GM19025 (cell line): ENCODE measurements at regions not wholly inside any gene's neighbourhood (a gene's known extent, or its start where the extent isn't known, plus 50 kb on each side); places are given as distances from the start of the nearest gene placed in this dataset.
"Not testable (repeated sequence)": the region's sequence is repeated elsewhere in the genome, so short reads cannot be mapped to it uniquely, and the experiment has no call there.

Source experiments
- ATAC-seq: cut with Tn5 transposase; IDR thresholded peaks from one replicate; pipeline ENCODE4 v1.9.1; 2021; ENCODE audit warnings: mild to moderate bottlenecking, low read depth, moderate library complexity; ENCODE audit not compliant: unreplicated experiment

DNA sequence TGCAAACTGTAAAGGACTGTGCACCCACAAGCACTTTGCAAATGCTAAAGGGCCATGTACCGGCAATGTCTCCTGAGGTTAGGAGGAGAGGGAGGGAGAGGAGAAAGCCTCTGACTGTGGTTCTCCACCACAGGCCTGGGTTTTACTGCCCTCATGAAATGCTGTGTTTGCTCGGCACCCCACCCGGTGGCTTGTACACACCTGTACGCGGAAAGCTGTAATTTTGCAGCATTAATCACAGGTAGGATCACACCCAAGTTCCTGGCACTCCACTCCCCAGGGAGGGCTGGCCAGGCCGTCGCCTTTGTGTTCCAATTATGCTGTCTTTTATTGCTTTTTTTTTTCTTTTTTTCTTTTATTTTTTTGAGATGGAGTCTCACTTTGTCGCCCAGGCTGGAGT, 78.5 kb upstream of the MYL10 start:
- ATAC-seq, result no peak

- ATAC-seq, result no peak
These were observed 79.1 kb upstream of the MYL10 start for GRCh38 chr7:101708223-101708622.

DNA sequence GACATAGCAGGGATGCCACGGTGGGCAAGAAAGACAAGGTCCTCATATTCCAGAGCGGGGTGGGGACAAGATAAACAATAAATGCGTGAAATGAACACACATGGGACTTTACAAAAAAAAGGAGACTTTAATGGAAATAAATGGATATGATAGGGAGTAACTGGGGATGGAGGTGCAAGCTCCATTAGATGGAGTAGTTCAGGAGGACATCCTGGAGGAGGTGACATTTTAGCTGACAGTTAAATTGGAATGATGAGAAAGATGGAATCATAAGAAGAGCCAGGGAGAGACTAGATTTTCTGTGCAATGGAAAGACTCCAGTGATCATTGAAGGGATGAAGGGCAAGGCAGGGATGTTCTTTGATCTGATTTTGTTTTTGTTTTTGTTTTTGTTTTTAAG, 83.6 kb upstream of the MYL10 start:
- no peak for ATAC-seq

DNA sequence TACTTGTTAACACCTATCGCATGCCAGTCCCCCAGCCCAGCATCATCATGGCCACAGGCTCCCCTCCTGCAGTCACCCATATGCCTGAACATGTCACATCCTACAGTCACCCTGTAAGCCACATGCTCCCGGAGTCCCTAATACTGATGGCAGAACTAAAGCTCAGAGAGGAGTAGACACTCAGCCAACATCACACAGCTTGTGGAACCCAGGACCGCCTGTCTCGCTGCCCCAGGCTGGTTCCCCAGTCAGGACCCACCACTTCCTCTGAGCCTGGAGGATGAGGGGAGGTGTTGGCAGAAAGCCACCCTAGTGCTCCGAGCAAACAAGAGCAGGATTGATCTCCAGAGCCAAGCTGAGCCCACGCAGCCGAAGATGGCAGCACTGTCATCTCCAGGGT, 85.0 kb upstream of the MYL10 start:
- ATAC-seq, result no peak

DNA sequence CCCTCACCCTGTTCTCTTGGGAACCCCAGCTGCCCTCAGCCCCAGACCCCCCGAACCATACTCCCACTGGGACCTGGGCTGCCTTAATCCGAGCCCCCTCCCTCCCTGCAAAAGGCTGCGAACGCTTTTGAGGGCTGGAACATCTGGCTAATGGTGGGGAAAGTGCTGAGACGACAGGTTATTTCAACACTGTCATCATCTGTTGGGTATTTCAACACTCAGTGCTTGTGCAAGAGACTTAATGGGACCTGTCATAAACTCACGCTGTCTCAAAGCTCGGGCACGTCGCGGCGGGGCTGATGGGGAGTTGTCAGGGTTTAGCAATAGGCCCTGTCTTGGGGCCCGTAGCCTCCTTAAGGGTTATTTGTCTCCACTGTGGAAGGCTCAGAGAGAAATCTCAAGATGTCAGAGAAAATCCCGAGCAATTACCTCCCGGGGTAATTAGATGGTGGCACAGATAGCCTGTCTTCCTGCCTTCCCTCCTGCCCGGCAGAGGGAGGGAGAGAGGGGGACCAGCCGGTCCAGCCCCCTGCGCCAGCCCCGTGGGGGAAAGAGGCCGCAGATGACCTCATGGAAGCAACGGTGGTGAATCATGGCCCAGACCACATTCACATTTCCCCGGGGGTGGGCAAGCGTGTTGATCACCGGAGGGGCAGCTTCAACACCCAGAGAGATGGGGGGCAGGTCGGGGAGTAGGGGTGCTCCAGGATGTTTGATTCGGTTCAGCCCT, 88.7 kb upstream of the MYL10 start:
- ATAC-seq, result no peak

GRCh38 chr7:101718363-101719122, 89.4 kb upstream of the MYL10 start:
- ATAC-seq, result no peak

DNA sequence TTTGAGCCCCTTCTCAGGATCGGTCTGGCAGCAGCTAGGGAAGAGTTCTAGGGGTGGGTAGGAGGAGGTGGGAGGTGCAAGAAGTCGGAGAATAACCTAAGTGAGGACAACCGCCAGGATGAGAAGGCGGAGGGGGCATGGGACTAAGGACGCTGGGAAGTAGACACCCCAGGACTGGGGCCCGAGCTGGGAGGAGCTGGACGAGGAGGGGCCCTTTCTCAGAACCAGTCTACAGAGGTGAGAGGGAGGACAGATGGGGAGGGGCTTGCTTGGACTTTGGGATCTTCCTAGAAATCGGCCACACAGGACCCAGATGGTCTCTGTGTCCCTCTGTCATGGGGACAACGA, 90.0 kb upstream of the MYL10 start:
- no peak for ATAC-seq

GRCh38 chr7:101720324-101720723, 91.2 kb upstream of the MYL10 start:
- no peak for ATAC-seq

GRCh38 chr7:101722247-101722646, 93.2 kb upstream of the MYL10 start:
- no peak for ATAC-seq

GRCh38 chr7:101723835-101724234, 93.6 kb upstream of the CUX1 start:
- no peak for ATAC-seq

DNA sequence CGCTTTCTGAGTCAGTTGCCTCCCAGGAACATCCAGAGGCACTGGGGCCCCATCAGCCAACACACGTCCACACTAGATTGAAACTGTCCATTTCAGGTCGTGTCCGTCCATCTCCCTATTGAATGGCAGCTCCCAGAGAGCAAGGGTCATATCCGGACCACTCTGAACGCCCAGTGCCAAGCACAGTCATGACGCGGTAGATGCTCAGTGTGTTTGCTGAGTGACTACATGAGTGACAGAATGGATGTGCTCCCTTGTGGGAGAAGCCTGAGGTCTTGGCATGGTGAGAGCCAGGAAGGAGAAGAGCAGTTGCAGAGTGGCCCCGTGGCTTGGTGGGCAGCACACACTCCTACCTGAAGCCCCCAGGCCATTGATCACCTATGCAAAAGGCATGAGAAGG, 92.5 kb upstream of the CUX1 start:
- no peak for ATAC-seq

DNA sequence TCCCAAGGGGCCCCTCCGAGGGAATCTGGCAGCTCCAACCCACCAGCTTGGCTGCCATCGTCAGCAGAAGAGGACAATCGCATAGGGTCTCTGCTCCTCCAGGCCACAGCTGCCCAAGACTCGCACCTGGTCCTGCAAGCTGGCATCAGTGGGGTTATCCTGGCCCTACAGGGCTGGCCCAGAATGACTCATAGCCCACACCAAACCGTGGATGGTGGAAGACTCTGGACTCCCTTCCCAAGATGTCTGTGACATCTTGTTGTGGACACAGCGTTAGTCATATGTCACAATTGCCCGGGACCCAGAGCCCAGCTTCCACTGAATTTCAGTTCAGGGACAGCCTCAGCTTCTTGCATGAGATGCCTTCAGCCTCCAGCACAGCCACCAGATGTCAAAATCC, 91.5 kb upstream of the CUX1 start:
- ATAC-seq, result no peak

GRCh38 chr7:101727184-101727583, 90.2 kb upstream of the CUX1 start:
- no peak for ATAC-seq

- ATAC-seq, result no peak
These were observed 89.3 kb upstream of the CUX1 start for GRCh38 chr7:101728128-101728527.

DNA sequence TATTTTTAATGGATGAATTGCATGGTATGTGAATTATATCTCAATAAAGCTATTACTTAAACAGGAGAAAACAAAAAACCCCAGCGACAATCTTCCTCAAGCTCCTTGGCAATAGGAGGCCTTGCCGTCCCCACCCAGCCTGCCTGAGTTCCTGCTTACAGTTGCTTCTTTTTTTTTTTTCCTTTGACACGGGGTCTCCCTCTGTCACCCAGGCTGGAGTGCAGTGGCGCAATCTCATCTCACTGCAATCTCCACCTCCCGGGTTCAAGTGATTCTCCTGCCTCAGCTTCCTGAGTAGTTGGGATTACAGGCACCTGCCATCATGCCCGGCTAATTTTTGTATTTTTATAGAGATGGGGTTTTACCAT, 88.6 kb upstream of the CUX1 start:
- ATAC-seq, result not testable (repeated sequence)

DNA sequence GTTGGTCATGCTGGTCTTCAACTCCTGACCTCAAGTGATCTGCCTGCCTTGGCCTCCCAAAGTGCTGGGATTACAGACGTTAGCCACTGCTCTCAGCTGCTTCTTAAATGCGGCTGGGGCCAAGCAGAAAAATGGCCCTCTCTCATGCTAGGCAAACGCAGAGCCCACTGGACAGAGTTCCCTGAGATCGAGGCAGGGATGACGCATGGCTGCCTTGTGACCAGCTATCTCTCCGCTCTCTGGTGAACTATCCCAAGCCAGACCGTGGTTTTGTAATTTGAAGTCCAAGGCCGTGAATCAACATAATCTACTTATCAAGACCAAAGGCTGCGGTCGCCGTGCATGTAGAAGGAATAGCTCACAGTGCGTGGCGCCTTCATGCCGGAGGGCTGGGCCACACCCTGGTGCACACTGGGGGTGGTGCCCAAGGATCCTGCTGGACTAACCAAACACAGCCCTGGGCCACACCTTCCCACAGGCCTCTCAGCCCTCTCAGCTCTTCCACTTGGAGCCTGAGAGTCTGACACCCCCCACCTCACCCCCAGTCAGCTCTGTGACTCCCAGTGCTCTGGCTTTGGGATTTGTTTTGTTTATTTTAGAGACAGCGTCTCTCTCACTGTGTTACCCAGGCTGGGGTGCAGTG, 88.1 kb upstream of the CUX1 start:
- ATAC-seq, result no peak

GRCh38 chr7:101731502-101732084, 85.8 kb upstream of the CUX1 start:
- ATAC-seq, result no peak

- ATAC-seq, result no peak
These were observed 83.5 kb upstream of the CUX1 start for GRCh38 chr7:101733713-101734475.

- no peak for ATAC-seq
These were observed 81.3 kb upstream of the CUX1 start for GRCh38 chr7:101736084-101736483.

GRCh38 chr7:101739775-101740398, 77.5 kb upstream of the CUX1 start:
- no peak for ATAC-seq
